Fibroblast of villous mesenchyme (primary cell): ENCODE measurements at regions not wholly inside any gene's neighbourhood (a gene's known extent, or its start where the extent isn't known, plus 50 kb on each side); places are given as distances from the start of the nearest gene placed in this dataset.
"Not testable (repeated sequence)": the region's sequence is repeated elsewhere in the genome, so short reads cannot be mapped to it uniquely, and the experiment has no call there.

Source experiments
- DNase-seq: peaks from one replicate; pipeline ENCODE4 v3.0.0-alpha.2; 2010; ENCODE audit warnings: low read depth
- H3K4me3 ChIP-seq: 2 replicates; pipeline ENCODE4 v1.5.1; 2011; ENCODE audit warnings: low read depth, mild to moderate bottlenecking, low read length
- TF ChIP-seq, protein P1 (sequence below): IDR thresholded peaks from 2 replicates; pipeline ENCODE4 v1.5.1; 2012; ENCODE audit warnings: low read depth, mild to moderate bottlenecking, low read length; ENCODE audit not compliant: insufficient read depth

DNA sequence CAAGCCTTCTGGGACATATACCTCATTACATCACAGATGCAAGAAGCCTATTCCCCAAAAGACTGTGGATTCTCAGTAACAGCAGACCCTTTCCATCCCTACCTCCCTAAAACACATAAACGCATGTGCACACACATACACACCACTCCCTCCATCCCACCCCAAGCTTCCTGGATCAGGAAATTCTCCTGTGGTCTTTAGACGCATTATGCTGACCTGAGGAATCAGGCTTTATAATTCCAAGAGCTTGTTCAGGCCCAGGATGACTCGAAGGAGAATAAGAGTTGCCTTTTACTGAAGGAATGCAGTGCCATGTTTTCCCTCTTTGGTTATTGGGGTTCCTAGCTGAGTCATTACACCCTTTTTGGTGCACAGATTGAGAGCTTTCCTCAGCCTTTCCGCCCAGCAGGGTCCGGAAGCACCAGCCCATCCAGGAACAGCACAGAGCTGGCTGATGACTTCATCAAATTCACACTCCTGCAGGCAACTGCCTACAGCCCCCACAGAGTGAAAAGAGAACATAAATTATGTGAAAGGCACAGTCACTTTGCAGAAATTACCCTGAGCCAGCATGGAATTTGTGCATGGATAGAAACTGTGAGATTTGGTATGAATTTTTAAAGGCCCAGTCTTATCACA is 385.0 kb upstream of the TRPC7 start:
- no peak for DNase-seq
- no peak overlapping the region for H3K4me3 ChIP-seq
- TF ChIP-seq, protein P1, sequence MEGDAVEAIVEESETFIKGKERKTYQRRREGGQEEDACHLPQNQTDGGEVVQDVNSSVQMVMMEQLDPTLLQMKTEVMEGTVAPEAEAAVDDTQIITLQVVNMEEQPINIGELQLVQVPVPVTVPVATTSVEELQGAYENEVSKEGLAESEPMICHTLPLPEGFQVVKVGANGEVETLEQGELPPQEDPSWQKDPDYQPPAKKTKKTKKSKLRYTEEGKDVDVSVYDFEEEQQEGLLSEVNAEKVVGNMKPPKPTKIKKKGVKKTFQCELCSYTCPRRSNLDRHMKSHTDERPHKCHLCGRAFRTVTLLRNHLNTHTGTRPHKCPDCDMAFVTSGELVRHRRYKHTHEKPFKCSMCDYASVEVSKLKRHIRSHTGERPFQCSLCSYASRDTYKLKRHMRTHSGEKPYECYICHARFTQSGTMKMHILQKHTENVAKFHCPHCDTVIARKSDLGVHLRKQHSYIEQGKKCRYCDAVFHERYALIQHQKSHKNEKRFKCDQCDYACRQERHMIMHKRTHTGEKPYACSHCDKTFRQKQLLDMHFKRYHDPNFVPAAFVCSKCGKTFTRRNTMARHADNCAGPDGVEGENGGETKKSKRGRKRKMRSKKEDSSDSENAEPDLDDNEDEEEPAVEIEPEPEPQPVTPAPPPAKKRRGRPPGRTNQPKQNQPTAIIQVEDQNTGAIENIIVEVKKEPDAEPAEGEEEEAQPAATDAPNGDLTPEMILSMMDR, result no peak

DNA sequence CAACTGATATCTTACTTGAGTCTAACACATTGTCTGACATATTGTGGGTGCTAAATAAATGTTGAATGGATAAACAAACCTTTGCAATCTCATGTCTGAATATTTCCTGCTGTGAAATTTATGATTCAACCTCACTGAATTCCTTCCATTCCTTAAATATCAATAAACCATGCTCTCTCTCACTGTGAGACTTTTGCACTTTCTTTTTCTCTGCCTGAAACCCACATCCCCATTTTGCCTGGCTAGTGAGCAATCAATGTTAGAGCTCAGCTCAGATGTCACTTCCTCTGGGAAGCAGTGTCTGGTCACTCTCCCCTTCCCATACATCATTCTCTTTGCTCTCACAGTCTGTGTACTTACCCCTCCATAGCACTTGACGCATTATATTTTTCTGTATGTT is 383.7 kb upstream of the TRPC7 start:
- no peak overlapping the region for H3K4me3 ChIP-seq
- TF ChIP-seq, protein P1, result no peak
- DNase-seq, result peak; percentile 45

DNA sequence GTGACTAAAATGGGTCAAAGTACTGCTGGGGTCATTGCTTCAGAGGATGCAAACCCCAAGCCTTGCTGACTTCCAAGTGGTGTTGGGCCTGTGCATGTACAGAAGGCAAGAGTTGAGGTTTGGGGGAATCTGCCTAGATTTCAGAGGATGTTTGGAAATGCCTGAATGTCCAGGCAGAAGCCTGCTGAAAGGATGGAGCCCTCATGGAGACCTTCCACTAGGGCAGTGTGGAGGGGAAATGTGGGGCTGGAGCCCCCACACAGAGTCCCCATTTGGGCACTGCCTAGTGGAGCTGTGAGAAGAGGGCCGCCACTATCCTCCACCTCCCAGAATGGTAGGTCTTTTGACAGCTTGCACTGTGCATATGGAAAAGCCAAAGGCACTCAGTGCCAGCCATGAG is 377.7 kb upstream of the TRPC7 start:
- TF ChIP-seq, protein P1, result no peak
- no peak for DNase-seq
- no peak overlapping the region for H3K4me3 ChIP-seq

DNA sequence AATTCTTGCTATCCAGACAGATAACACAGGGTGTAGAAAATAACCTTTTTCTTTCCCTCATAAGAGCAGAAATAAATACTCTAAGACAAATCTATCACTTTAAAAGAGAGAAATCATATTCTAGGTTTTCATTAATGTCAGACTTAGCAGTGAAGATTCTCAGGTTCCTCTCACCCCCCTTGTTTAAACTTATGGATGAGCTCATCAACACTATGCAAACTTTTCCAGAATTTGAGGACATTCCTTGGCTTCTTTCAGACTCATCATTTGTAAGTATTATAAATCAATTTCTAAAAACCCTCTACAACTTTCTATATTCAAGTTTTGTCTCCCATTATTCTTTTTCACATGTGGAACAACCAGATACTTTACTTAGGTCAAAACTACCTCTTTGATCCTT is 374.9 kb upstream of the TRPC7 start:
- no peak overlapping the region for H3K4me3 ChIP-seq
- TF ChIP-seq, protein P1, result no peak
- DNase-seq, result no peak

DNA sequence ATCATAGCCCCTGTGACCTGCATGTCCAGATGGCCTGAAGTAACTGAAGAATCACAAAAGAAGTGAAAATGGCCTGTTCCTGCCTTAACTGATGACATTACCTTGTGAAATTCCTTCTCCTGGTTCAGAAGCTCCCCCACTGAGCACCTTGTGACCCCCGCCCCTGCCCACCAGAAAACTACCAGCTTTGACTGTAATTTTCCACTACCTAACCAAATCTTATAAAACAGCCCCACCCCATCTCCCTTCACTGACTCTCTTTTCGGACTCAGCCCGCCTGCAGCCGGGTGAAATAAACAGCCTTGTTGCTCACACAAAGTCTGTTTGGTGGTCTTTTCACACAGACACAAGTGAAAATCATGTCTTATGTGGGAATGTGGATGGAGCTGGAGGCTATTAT is 373.9 kb upstream of the TRPC7 start:
- not testable (repeated sequence) for DNase-seq, H3K4me3 ChIP-seq

DNA sequence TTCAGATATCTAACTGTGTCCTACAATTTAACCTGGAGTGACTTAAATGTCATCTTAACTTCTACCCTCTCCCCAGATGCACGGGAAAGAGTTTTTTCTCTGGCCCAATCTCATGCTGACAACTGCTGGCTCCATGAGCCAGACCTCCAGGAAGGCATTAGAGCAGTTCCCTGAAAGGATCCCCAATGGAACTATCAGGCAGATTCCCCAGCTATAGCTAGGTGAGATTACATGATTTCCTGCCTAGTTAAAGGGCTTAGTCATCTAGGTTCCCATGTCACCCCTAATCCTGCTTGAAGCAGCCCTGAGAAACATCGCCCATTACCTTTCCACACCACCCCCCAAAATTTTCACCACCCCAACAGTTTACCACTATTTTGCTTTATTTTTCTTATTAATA is 373.5 kb upstream of the TRPC7 start:
- no peak overlapping the region for H3K4me3 ChIP-seq
- no peak for DNase-seq
- TF ChIP-seq, protein P1, result no peak

DNA sequence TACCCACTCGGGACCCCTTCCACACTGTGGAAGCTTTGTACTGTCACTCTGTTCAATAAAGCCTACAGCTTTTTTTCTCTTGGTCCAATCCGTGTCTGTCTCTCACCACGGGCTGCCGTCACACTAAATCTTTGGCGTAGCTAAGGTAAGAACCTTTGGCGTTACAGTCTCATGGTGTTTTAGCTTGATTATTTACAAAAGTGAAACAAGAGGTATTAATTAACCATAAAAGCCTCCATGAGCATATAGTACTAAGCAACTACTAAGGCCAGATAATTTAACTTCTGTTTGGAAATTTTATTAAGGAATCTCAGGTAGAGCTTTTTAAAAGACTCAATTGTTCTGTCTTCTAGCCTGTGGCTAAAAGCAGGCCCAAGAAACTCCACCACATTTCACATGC is 370.7 kb upstream of the TRPC7 start:
- no peak for DNase-seq

DNA sequence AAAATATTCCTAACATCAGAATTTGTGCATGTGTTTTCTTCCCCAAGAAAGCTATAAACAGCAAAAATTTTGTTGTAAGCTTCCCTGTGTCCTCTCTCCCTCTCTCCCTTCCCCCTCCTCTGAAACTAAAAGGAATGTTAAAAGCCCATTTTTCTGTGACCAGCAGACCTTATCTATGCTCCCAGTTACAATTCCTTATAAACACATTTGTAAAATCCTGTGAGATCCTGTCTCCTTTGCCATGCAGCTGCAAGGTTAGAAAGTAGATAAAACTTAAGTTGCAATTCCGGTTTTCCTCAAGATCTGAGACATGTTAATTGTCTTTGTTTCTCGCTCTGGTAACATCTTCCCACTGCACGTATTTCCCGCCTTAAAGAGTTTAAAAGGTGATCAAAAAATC is 370.3 kb upstream of the TRPC7 start:
- DNase-seq, result peak; percentile 20
- not testable (repeated sequence) for H3K4me3 ChIP-seq

More for the DNA sequence above, 370.7 kb upstream of the TRPC7 start:
- H3K4me3 ChIP-seq, result no peak overlapping the region
- TF ChIP-seq, protein P1, result no peak
